Hepatocyte (in vitro differentiated cells): ENCODE measurements at regions not wholly inside any gene's neighbourhood (a gene's known extent, or its start where the extent isn't known, plus 50 kb on each side); places are given as distances from the start of the nearest gene placed in this dataset.

Experiments used
- EZH2 ChIP-seq: fragments of 200-600 bp; sonication (generic); IDR thresholded peaks from 2 replicates; pipeline ENCODE4 v1.6.1; 2016; ENCODE audit warnings: antibody characterized with exemption, mild to moderate bottlenecking, borderline replicate concordance
- EZH2phosphoT487 ChIP-seq: fragments of 200-600 bp; sonication (generic); IDR thresholded peaks from one replicate; pipeline ENCODE4 v1.6.1; 2018; ENCODE audit warnings: antibody characterized with exemption, mild to moderate bottlenecking, low read depth, moderate library complexity; ENCODE audit not compliant: unreplicated experiment, severe bottlenecking
- TF ChIP-seq, protein P1 (sequence below): fragments of 200-600 bp; sonication (generic); IDR thresholded peaks from 2 replicates; pipeline ENCODE4 v1.5.1; 2016; ENCODE audit warnings: antibody characterized with exemption, mild to moderate bottlenecking; ENCODE audit not compliant: poor library complexity

DNA sequence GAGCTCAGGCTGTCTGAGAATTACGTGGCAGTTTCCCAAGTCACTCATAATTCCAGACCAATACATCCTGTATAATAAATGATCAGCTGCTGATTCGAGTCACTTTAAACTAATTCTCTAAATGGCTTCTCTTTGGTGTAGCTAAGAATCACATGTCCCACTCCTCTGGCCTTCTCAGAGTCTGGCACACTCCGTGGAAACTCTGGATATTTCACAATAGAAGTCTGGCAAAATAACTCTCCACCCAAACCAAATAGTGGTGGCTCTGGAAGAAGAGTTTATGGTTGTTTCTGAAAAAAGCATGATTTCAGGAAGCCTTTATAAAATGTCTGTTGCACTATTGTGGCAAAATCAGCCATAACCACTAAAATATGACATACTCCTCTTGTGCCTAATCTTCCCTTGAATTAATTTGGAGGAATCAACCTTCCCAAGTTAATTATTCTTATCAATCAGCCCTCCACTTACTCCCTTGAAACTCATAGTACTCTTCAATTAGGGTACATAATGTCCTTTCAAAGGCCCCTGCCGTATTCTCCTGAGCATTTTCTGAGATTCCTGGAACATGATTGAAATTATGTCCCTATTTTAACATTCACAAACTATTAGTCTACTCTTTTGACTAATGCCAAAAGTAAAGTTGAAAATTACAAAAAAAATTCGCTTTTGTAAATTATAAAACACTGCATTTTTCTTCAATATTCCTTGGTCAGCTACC lies 991.6 kb downstream of the FAT4 start:
- TF ChIP-seq, protein P1, sequence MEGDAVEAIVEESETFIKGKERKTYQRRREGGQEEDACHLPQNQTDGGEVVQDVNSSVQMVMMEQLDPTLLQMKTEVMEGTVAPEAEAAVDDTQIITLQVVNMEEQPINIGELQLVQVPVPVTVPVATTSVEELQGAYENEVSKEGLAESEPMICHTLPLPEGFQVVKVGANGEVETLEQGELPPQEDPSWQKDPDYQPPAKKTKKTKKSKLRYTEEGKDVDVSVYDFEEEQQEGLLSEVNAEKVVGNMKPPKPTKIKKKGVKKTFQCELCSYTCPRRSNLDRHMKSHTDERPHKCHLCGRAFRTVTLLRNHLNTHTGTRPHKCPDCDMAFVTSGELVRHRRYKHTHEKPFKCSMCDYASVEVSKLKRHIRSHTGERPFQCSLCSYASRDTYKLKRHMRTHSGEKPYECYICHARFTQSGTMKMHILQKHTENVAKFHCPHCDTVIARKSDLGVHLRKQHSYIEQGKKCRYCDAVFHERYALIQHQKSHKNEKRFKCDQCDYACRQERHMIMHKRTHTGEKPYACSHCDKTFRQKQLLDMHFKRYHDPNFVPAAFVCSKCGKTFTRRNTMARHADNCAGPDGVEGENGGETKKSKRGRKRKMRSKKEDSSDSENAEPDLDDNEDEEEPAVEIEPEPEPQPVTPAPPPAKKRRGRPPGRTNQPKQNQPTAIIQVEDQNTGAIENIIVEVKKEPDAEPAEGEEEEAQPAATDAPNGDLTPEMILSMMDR: no peak
- TF ChIP-seq EZH2phosphoT487 (no peak), EZH2 (no peak)
